SIG-M5 treated with dmso at 0.1 percent for 504 hours (cell line): ENCODE measurements at regions not wholly inside any gene's neighbourhood (a gene's known extent, or its start where the extent isn't known, plus 50 kb on each side); places are given as distances from the start of the nearest gene placed in this dataset.
"Not testable (repeated sequence)": the region's sequence is repeated elsewhere in the genome, so short reads cannot be mapped to it uniquely, and the experiment has no call there.

Source experiments
- DNase-seq: peaks from one replicate; lab custom pipeline; 2025; ENCODE audit not compliant: unreplicated experiment; lab: John Stamatoyannopoulos, UW

DNA sequence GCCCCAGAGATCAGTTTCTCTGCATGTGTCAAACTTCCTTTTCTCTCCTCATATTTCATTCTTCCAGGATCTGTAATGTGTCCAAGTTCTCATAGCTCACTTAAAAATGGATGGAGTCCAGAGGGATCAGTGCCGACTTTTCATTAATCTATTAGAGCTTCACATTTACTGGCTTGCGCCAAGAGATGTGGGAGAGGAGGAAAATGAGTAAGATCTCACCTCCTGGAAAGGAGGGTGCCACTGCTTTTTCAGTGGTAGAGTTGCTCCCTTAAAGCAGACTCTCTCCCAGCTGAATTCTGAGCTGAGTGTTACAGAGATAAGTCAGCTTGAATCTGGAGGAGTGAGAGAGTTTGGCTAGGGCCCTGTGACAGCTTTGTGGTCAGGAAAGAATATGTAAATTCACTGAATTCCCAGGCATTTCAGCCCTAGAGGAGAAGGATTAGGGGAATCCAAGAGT lies 175.9 kb downstream of the SOX4 start:
- no peak for DNase-seq

GRCh38 chr6:21769968-21770367 lies 176.4 kb downstream of the SOX4 start:
- DNase-seq, result no peak

DNA sequence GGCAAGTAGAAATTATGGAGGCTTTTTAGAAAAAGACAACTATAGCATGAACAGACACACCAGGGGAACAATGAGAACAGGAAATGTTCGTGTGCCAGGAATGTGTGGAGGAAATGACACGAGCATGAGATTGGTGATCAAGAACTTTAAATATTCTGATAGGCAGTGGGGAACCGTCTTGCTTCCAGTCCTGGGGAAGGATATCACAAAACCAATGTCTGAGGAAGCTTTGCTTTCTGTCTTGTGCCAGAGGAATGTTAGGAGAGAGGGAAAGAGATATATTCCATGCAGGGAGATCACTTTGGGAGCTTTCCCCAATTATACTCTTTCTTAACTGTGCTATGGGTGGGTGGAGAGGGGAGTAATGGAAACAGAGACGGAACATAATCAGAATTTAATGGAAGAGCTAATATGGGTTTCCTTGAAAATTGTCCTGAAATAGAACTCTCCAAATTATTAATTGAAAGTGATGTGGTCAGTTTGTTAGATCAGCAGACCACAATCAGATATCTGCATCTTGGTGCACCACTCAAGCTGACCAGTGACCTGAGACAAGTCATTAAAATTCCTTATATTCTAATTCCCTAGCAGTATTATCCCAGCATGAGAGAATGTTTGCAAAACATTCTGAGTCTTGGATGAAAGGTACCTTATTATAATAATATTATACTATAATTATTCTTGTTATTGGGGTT lies 178.2 kb downstream of the SOX4 start:
- no peak for DNase-seq

- no peak for DNase-seq
These were observed 178.9 kb downstream of the SOX4 start for GRCh38 chr6:21772477-21772876.

- DNase-seq, result no peak
These were observed 179.5 kb downstream of the SOX4 start for GRCh38 chr6:21772884-21773575.

DNA sequence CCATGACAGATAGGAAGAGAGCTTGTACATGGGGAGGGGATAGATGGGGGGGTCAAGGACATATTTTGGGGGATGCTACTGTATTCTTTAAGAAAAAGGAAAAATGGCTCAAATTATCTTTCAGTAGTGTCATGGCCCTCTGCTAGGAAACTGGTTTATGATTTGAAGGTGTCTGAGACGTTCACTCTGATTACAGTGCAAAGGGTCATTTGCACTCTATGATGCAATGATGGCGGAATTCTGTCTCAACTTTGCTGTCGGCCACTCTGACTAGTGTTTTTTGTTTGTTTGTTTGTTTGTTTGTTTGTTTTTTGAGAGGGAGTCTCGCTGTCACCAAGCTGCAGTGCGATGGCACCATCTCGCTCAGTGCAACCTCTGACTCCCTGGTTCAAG lies 180.0 kb downstream of the SOX4 start:
- DNase-seq, result no peak

DNA sequence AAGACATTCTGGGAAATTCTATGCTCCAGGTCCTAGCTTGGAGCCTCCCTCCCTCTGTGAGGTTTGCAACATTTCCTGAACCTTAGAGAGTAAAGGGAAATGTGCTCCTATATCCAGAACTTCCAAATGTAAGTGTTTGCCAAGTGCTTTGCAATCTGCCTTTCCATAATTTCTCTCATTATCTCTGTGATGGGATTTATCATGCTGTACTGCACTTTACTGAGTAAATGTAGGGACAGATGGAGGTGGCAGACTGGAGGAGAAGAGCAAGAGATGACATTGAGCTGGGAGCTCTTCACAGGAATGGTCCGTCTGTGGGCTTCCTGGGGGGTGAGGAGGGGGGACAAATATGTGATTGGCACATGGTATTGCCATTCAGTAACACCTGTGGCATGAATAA lies 184.3 kb downstream of the SOX4 start:
- no peak for DNase-seq

DNA sequence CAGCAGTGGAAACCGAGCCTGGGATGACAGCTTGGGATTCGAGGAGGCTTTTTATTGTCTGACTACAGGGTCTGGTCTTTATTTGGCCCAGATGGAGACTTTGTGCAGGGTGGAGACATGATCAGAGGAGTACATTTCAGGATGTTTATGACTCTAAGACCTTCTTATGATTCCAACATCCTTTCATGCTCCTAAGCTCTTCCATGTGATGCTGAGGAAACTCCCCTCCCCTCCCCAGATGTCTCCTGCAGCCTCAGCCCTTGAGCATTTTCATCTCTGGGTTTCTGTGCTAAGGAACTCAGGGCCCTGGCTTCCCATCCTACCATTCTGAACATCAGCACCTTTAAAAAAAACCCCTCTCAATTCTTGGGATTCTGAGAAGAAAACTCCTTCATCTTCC lies 186.6 kb downstream of the SOX4 start:
- DNase-seq, result no peak

GRCh38 chr6:21780679-21781078 lies 187.1 kb downstream of the SOX4 start:
- no peak for DNase-seq

DNA sequence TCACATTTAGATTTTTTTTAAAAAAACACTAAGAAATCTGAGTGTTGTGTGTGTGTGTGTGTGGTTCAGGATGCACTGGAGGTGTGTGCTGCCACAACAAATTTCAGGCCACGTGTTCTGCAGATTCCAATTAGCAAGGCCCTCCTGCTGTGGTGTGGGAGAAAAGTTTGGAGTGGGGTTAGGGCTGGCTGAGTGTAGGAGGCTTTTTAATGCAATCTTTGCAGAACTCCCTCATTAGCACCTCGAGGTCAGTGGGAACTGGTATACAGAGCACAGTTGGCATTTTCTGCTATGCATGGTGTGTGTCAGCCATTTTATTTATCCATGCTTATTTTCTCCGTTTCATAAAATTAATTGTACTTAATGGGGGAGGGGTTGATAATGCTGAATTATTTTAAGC lies 187.6 kb downstream of the SOX4 start:
- no peak for DNase-seq

GRCh38 chr6:21785164-21785563 lies 191.6 kb downstream of the SOX4 start:
- DNase-seq, result no peak

GRCh38 chr6:21791056-21791455 lies 197.5 kb downstream of the SOX4 start:
- DNase-seq, result no peak

GRCh38 chr6:21791581-21791980 lies 198.0 kb downstream of the SOX4 start:
- no peak for DNase-seq

DNA sequence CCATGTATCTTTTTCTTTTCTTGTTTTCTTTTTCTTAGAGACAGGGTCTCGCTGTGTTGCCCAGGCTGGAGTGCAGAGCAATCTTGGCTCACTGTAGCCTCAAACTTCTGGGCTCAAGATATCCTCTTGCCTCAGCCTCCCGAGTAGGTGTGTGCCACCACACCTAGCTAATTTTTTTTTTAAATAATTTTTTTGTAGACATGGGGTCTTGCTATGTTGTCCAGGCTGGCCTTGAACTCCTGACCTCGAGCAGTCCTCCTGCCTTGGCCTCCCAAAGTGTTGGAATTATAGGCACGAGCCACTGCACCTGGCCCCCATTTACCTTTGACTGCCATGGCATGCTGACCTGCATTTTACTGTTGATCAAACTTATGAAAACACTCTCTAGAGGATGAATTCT lies 198.6 kb downstream of the SOX4 start:
- DNase-seq, result no peak

DNA sequence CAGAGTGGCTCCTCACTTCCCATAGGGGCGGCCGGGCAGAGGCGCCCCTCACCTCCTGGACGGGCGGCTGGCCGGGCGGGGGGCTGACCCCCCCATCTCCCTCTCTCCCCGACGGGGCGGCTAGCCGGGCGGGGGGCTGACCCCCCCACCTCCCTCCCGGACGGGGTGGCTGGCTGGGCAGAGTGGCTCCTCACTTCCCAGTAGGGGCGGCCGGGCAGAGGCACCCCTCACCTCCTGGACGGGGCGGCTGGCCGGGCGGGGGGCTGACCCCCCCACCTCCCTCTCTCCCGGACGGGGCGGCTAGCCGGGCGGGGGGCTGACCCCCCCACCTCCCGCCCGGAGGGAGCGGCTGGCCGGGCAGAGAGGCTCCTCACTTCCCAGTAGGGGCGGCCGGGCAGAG lies 203.4 kb downstream of the SOX4 start:
- not testable (repeated sequence) for DNase-seq

GRCh38 chr6:21798468-21798867 lies 204.9 kb downstream of the SOX4 start:
- DNase-seq, result no peak

DNA sequence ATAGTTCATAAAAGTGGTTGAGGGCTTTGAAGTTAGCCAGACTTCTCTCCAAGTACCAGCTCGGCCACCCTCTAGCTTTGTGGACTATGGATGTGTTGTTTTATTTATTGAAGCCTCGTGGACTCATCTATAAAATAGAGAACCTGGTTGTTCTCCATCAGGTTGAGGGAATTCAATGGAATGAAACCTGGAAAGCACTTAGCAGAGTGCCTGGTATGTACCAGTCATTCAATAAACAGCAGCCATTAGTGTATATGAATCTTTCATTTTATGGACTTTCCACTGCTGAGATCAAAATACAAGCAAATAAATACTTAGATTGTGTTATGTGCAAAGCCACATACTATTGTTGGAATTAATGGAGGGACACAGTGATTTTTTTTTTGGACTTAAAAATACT lies 206.8 kb downstream of the SOX4 start:
- DNase-seq, result no peak

DNA sequence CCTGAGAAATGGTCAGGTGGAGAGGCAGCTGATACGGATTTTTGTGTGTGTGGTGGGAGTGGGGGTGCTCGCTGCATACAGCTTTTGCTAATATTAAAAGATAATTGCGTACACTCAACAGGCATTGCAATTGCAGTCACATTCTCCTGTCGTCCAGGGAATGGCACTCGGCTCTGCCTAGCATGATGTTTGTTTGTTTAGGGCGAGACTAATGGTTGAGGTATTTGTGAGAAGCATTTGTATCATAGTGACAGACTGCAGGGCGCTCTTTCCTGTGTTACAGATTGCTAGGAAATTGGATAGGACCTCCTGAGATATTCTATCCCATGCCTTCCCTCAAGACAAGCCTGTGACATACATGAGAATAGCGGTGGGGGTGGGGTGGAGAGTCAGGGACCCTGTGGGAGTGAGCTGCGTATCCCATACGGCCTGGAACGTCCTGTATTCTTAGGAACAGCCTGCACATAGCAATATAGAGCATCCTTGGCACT lies 207.4 kb downstream of the SOX4 start:
- no peak for DNase-seq

GRCh38 chr6:21801446-21802174 lies 208.1 kb downstream of the SOX4 start:
- DNase-seq, result no peak

- DNase-seq, result no peak
These were observed 208.7 kb downstream of the SOX4 start for GRCh38 chr6:21802175-21802822.

GRCh38 chr6:21804941-21805610 lies 211.5 kb downstream of the SOX4 start:
- DNase-seq, result no peak
